ENCODE measurements at regions not wholly inside any gene's neighbourhood (a gene's known extent, or its start where the extent isn't known, plus 50 kb on each side); places are given as distances from the start of the nearest gene placed in this dataset.

DNA sequence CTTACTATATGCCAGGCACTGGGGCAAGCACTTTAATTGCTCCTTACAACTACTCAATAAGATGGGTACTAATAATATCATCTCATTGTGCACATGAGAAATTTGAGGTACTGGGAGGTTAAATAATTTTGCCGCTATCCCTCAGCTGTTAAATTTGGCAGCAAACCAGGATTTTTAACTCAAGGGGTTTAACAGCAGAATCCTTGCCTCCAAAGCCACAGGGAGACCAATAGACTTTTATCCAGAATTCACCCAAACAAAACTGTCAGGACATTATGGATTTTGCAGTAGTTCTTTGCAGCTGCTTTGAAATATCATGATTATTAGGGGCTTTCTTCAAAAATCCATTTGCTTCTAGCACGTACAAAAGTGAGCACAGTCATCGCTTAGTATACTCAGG lies 136.2 kb downstream of the RPS12 start:
- H3K4me3 ChIP-seq: no peak overlapping the region
- TF ChIP-seq POLR2A (IDR thresholded peaks at IDR 0.05) (no peak), POLR2AphosphoS5 (IDR thresholded peaks at IDR 0.05) (no peak)
- TF ChIP-seq, protein P1, sequence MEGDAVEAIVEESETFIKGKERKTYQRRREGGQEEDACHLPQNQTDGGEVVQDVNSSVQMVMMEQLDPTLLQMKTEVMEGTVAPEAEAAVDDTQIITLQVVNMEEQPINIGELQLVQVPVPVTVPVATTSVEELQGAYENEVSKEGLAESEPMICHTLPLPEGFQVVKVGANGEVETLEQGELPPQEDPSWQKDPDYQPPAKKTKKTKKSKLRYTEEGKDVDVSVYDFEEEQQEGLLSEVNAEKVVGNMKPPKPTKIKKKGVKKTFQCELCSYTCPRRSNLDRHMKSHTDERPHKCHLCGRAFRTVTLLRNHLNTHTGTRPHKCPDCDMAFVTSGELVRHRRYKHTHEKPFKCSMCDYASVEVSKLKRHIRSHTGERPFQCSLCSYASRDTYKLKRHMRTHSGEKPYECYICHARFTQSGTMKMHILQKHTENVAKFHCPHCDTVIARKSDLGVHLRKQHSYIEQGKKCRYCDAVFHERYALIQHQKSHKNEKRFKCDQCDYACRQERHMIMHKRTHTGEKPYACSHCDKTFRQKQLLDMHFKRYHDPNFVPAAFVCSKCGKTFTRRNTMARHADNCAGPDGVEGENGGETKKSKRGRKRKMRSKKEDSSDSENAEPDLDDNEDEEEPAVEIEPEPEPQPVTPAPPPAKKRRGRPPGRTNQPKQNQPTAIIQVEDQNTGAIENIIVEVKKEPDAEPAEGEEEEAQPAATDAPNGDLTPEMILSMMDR (IDR thresholded peaks at IDR 0.05 in 8 of 11, conservative IDR thresholded peaks at IDR 0.05 in 3 of 11): no peak
- DNase-seq: no peak
- no peak overlapping the region for H3K27ac ChIP-seq
- peaks cover 0 to 12% (median 0%) of the 10 kb centered on the region in 7 donors for H3K27me3 ChIP-seq (replicated peaks in 1 of 7)
- WGBS, 5 donors: 83 to 90% (median 84%) methylated on average over 3 of the region's 3 CpGs
- H3K4me1 ChIP-seq: no peaks in the 10 kb centered on the region
- no peaks in the 10 kb centered on the region for H3K36me3 ChIP-seq
- intact Hi-C loops (cut with DNase I; ENCODE audit: low total_unique reads): no loop called here
- H3K9me3 ChIP-seq: no peaks in the 10 kb centered on the region

DNA sequence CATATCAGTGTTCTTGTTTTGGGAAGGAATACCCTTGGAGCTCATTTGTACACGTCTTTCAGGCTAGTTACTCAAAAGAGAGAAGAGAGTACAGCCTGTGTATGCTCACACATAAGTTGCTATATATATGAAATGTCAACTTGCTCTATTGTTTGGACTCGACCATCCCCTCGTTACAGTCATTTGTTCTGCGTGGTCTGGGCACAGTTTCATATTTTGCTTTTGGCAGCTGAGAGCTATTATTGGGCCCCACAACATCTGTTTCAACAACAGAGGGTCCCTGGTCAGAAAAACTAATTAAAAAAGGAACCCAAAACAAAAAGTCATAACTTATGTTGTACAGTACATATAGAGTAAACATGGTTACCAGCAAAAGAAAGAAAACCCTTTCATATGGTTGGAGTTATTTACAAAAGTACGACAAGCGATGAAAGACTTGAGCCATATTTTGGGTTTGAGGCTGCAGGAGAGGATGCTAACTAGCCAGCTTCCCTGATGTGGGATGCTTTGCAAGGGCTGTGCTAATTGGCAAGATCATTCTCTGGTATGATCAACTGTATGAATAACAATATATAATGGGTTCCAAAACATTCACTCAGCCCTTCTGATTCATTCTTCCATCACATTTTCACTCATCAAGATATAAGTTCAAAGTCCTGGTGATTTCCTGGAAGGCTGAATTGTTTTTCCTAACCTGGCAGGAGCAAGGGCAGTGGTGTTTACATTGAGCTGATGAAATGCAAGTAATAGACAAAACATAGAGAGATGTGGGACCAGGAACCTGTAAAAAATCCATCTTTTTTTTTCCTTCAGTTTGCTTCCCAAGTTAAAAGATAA lies 137.9 kb downstream of the RPS12 start:
- WGBS, 5 donors: 76 to 86% (median 78%) methylated on average over 6 of the region's 6 CpGs
- intact Hi-C loops (cut with DNase I; ENCODE audit: low total_unique reads): no loop called here
- no peak for DNase-seq
- no peaks in the 10 kb centered on the region for H3K36me3 ChIP-seq
- H3K4me3 ChIP-seq: no peak overlapping the region
- no peak overlapping the region for H3K27ac ChIP-seq
- TF ChIP-seq, protein P1 (IDR thresholded peaks at IDR 0.05 in 8 of 11, conservative IDR thresholded peaks at IDR 0.05 in 3 of 11): no peak
- no peak for TF ChIP-seq POLR2AphosphoS5 (IDR thresholded peaks at IDR 0.05)
- no peak for TF ChIP-seq POLR2A (IDR thresholded peaks at IDR 0.05)
- H3K4me1 ChIP-seq: no peaks in the 10 kb centered on the region
- H3K27me3 ChIP-seq (replicated peaks in 1 of 7): peaks cover 0 to 27% (median 0%) of the 10 kb centered on the region in 7 donors
- H3K9me3 ChIP-seq: no peaks in the 10 kb centered on the region

DNA sequence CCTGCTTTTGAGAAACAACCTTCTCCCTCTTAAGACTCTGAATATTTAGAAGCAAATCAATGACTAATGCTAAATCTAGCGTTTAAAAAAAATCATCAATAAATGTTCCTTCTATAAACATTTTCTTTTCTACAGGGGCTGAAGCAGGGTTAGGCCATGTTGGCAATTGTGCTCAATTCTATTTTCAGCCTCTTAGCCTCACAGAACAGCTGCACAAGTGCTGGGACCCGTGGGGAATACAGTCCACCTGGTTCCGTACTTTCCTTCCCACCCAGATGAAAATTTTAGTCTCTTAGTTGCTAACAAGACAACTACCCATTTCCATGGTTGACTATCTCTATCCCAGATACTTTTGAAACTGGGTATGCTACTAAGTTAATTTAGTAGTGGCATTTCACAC lies 138.6 kb downstream of the RPS12 start:
- H3K4me3 ChIP-seq: no peak overlapping the region
- H3K4me1 ChIP-seq: no peaks in the 10 kb centered on the region
- no peaks in the 10 kb centered on the region for H3K36me3 ChIP-seq
- TF ChIP-seq, protein P1 (IDR thresholded peaks at IDR 0.05 in 8 of 11, conservative IDR thresholded peaks at IDR 0.05 in 3 of 11): no peak
- TF ChIP-seq POLR2A (IDR thresholded peaks at IDR 0.05) (no peak), POLR2AphosphoS5 (IDR thresholded peaks at IDR 0.05) (no peak)
- DNase-seq: no peak
- H3K27ac ChIP-seq: no peak overlapping the region
- WGBS, 5 donors: 71 to 85% (median 79%) methylated on average over 3 of the region's 3 CpGs
- intact Hi-C loops (cut with DNase I; ENCODE audit: low total_unique reads): no loop called here
- no peaks in the 10 kb centered on the region for H3K9me3 ChIP-seq
- H3K27me3 ChIP-seq (replicated peaks in 1 of 7): peaks cover 0 to 32% (median 0%) of the 10 kb centered on the region in 7 donors

DNA sequence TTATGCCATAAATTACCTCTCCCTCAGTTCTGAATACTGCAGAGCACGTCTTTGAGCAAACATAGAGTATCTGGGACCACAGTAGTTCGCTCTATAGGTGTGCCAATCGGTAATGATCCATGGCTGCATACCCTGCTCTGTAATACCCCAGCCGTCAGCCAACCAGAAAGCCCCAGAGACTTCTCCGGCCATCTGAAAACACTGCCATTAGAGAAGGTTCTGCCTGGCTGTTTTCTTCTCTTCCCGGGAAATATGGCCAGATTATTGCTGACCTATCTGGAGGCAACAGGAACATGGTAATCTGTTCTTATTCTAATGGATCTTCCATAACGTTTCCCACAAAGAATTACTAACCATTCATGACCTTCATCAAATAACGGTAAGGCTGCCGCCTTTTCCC lies 139.9 kb downstream of the RPS12 start:
- intact Hi-C loops (cut with DNase I; ENCODE audit: low total_unique reads): no loop called here
- H3K27ac ChIP-seq: no peak overlapping the region
- H3K9me3 ChIP-seq: no peaks in the 10 kb centered on the region
- no peak for DNase-seq
- H3K4me3 ChIP-seq: no peak overlapping the region
- H3K27me3 ChIP-seq (replicated peaks in 1 of 7): peaks cover 0 to 32% (median 0%) of the 10 kb centered on the region in 7 donors
- no peaks in the 10 kb centered on the region for H3K4me1 ChIP-seq
- H3K36me3 ChIP-seq: no peaks in the 10 kb centered on the region
- 77 to 87% (median 79%) methylated on average over 9 of the region's 9 CpGs for WGBS, 5 donors
- no peak for TF ChIP-seq POLR2A (IDR thresholded peaks at IDR 0.05)
- TF ChIP-seq, protein P1 (IDR thresholded peaks at IDR 0.05 in 8 of 11, conservative IDR thresholded peaks at IDR 0.05 in 3 of 11): no peak
- TF ChIP-seq POLR2AphosphoS5 (IDR thresholded peaks at IDR 0.05): no peak

All from spleen (tissue), 11 donors.